ENCODE measurements at regions not wholly inside any gene's neighbourhood (a gene's known extent, or its start where the extent isn't known, plus 50 kb on each side); places are given as distances from the start of the nearest gene placed in this dataset.
"Not testable (repeated sequence)": the region's sequence is repeated elsewhere in the genome, so short reads cannot be mapped to it uniquely, and the experiment has no call there.

DNA sequence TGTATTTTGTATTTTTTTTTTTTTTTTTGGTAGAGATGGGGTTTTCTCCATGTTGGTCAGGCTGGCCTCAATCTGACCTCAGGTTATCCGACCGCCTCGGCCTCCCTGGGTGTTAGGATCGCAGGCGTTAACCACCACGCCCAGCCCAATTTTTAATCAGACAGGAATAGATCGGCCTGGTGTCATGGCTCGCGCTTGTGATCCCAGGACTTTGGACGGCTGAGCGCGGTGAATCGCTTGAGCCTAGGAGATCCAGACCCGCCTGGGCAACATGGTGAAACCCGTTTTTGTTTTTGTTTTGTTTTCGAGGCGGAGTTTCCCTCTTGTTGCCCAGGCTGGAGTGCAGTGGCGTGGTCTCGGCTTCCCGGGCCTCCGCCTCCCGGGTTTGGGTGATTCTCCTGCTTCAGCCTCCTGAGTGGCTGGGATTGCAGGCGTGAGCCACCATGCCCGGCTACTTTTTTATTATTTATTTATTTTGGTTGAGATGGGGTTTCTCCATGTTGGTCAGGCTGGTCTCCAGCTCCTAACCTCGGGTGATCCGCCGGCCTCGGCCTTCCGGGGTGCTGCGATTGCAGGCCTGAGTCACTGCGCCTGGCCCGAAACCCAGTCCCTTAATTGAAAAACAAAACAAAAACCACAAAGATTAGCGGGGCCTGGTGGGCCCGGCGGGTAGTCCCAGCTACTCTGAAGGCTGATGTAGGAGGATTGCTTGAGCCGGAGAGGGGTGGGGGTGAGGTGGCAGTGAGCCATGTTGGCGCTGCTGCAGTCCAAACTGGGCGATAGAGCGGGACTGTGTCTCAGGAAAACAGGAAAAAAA lies 63.9 kb downstream of the GOLGA6L7 start:
- TF ChIP-seq SUZ12 (IDR thresholded peaks at IDR 0.05; ENCODE audit: extremely low read depth, insufficient read depth, insufficient read length); YY1 (IDR thresholded peaks at IDR 0.05; ENCODE audit: insufficient read depth, insufficient read length): not testable (repeated sequence)

Measured in NT2/D1 (cell line).